IMR-90 (cell line): ENCODE measurements at regions not wholly inside any gene's neighbourhood (a gene's known extent, or its start where the extent isn't known, plus 50 kb on each side); places are given as distances from the start of the nearest gene placed in this dataset.

ENCODE experiments used
- ATAC-seq: fragments of 200-7000 bp; cut with Tn5 transposase; 2 replicates; pipeline ENCODE4 v1.9.1; 2020; ENCODE audit warnings: low read depth, mild to moderate bottlenecking, moderate library complexity
- BruUV-seq: library from RNA; stranded (reverse); fragments of 400-500 nt; replicated peaks from 2 replicates; lab custom pipeline; 2021; lab: Mats Ljungman, UMichigan
- CTCF ChIA-PET: fragments of 300-600 bp; formaldehyde crosslinking; extraction: SDS; loops from one replicate; lab custom pipeline; 2021; ENCODE audit warnings: antibody characterized with exemption; lab: Yijun Ruan, JAX
- POLR2A ChIA-PET: fragments of 300-600 bp; sonication (Branson Sonifier 250); formaldehyde crosslinking; loops from one replicate; lab custom pipeline; 2022; ENCODE audit warnings: antibody characterized with exemption; ENCODE audit not compliant: unreplicated experiment; lab: Charles Lee
- DNase-seq: peaks from one replicate; pipeline ENCODE4 v3.0.0; 2013
- H2AFZ ChIP-seq: replicated peaks from 2 replicates; pipeline ENCODE3; 2013; ENCODE audit warnings: low read length, mild to moderate bottlenecking; ENCODE audit not compliant: poor library complexity
- H2AK5ac ChIP-seq: 2 replicates; pipeline ENCODE4 v1.6.1; 2013; ENCODE audit warnings: low read depth, low read length, inconsistent platforms
- H2AK9ac ChIP-seq: replicated peaks from 2 replicates; pipeline ENCODE3; 2013; ENCODE audit warnings: mild to moderate bottlenecking, low read depth, low read length, moderate library complexity; ENCODE audit not compliant: poor library complexity
- H2BK120ac ChIP-seq: 2 replicates; pipeline ENCODE4 v1.6.1; 2013; ENCODE audit warnings: low read depth, low read length, inconsistent platforms
- H2BK15ac ChIP-seq: 3 replicates; pipeline ENCODE4 v1.6.1; 2013; ENCODE audit warnings: low read depth, low read length, inconsistent platforms
- H2BK20ac ChIP-seq: 2 replicates; pipeline ENCODE4 v1.6.1; 2013; ENCODE audit warnings: low read depth, mild to moderate bottlenecking, inconsistent platforms, low read length, moderate library complexity
- H2BK5ac ChIP-seq: 2 replicates; pipeline ENCODE4 v1.6.1; 2013; ENCODE audit warnings: mild to moderate bottlenecking, low read depth, low read length, inconsistent platforms; ENCODE audit not compliant: poor library complexity, severe bottlenecking
- H3K14ac ChIP-seq: replicated peaks from 2 replicates; pipeline ENCODE4 v1.6.1; 2013; ENCODE audit warnings: low read depth, low read length, inconsistent platforms
- H3K18ac ChIP-seq: 2 replicates; pipeline ENCODE4 v1.6.1; 2013; ENCODE audit warnings: low read depth, low read length, control low read depth
- H3K23ac ChIP-seq: 2 replicates; pipeline ENCODE4 v1.6.1; 2013; ENCODE audit warnings: low read depth, low read length, inconsistent platforms
- H3K27ac ChIP-seq: 2 replicates; pipeline ENCODE4 v1.5.1; 2013; ENCODE audit warnings: mild to moderate bottlenecking, control low read depth, low read length; ENCODE audit not compliant: insufficient read depth
- H3K27me3 ChIP-seq: 2 replicates; pipeline ENCODE4 v1.6.1; 2013; ENCODE audit warnings: low read length; ENCODE audit not compliant: control insufficient read depth, insufficient read depth
- H3K36me3 ChIP-seq: 2 replicates; pipeline ENCODE4 v1.6.1; 2013; ENCODE audit warnings: low read length, mixed read lengths; ENCODE audit not compliant: control insufficient read depth, insufficient read depth
- H3K4ac ChIP-seq: 2 replicates; pipeline ENCODE4 v1.6.1; 2013; ENCODE audit warnings: low read depth, low read length, inconsistent platforms
- H3K4me1 ChIP-seq: 2 replicates; pipeline ENCODE4 v1.6.1; 2013; ENCODE audit warnings: low read length, mixed read lengths; ENCODE audit not compliant: control insufficient read depth, insufficient read depth
- H3K4me2 ChIP-seq: 2 replicates; pipeline ENCODE4 v1.6.1; 2013; ENCODE audit warnings: low read depth, mild to moderate bottlenecking, control low read depth, low read length, moderate library complexity
- H3K4me3 ChIP-seq: 2 replicates; pipeline ENCODE4 v1.5.1; 2013; ENCODE audit warnings: low read depth, mild to moderate bottlenecking, control low read depth, low read length, moderate library complexity; ENCODE audit not compliant: insufficient read depth
- H3K56ac ChIP-seq: 2 replicates; pipeline ENCODE4 v1.6.1; 2013; ENCODE audit warnings: low read length, inconsistent platforms; ENCODE audit not compliant: insufficient read depth; ENCODE audit errors: extremely low read depth
- H3K79me1 ChIP-seq, 2 experiments: 2 replicates each; pipeline ENCODE4 v1.6.1; 2013; ENCODE audit warnings: low read length in 2 of 2, inconsistent platforms in 1 of 2, low read depth in 1 of 2
- H3K9ac ChIP-seq: 2 replicates; pipeline ENCODE4 v1.6.1; 2013; ENCODE audit warnings: low read depth, low read length, control low read depth
- H3K9me1 ChIP-seq: 2 replicates; pipeline ENCODE4 v1.6.1; 2013; ENCODE audit warnings: low read length, inconsistent platforms; ENCODE audit not compliant: insufficient read depth
- H3K9me3 ChIP-seq: 2 replicates; pipeline ENCODE4 v1.6.1; 2013; ENCODE audit warnings: low read length; ENCODE audit not compliant: control insufficient read depth, insufficient read depth
- H4K20me1 ChIP-seq: 2 replicates; pipeline ENCODE4 v1.6.1; 2013; ENCODE audit warnings: low read length, inconsistent platforms; ENCODE audit not compliant: insufficient read depth
- H4K5ac ChIP-seq: 2 replicates; pipeline ENCODE4 v1.6.1; 2013; ENCODE audit warnings: mild to moderate bottlenecking, low read depth, low read length, control low read depth
- H4K8ac ChIP-seq, 2 experiments: 2 replicates each; pipeline ENCODE4 v1.6.1; 2013; ENCODE audit warnings: low read depth in 2 of 2, low read length in 2 of 2, control low read depth in 1 of 2, inconsistent platforms in 1 of 2
- H4K91ac ChIP-seq: 2 replicates; pipeline ENCODE4 v1.6.1; 2013; ENCODE audit warnings: low read depth, low read length, inconsistent platforms; ENCODE audit not compliant: insufficient read depth
- BHLHE40 ChIP-seq: fragments of 150-350 bp; IDR thresholded peaks from 2 replicates; pipeline ENCODE4 v1.6.1; 2016; ENCODE audit warnings: mild to moderate bottlenecking, low read depth, low read length
- CEBPB ChIP-seq: IDR thresholded peaks from 2 replicates; pipeline ENCODE4 v1.6.1; 2012; ENCODE audit warnings: low read depth, low read length, improper control_type of control experiment
- CHD1 ChIP-seq: IDR thresholded peaks from 2 replicates; pipeline ENCODE4 v1.6.1; 2012; ENCODE audit warnings: low read depth, low read length, improper control_type of control experiment
- FOS ChIP-seq: fragments of 150-350 bp; IDR thresholded peaks from 2 replicates; pipeline ENCODE4 v1.6.1; 2016; ENCODE audit warnings: low read depth, low read length
- MAFK ChIP-seq: IDR thresholded peaks from 2 replicates; pipeline ENCODE4 v1.6.1; 2012; ENCODE audit warnings: low read depth, low read length, improper control_type of control experiment
- MAZ ChIP-seq: IDR thresholded peaks from 2 replicates; pipeline ENCODE4 v1.6.1; 2012; ENCODE audit warnings: low read depth, mild to moderate bottlenecking, low read length, improper control_type of control experiment, moderate library complexity, borderline replicate concordance
- MXI1 ChIP-seq: IDR thresholded peaks from 2 replicates; pipeline ENCODE4 v1.6.1; 2012; ENCODE audit warnings: low read depth, mild to moderate bottlenecking, low read length, moderate library complexity, borderline replicate concordance
- POLR2A ChIP-seq: IDR thresholded peaks from 2 replicates; pipeline ENCODE4 v1.6.1; 2012; ENCODE audit warnings: mild to moderate bottlenecking, low read depth, low read length
- RAD21 ChIP-seq: IDR thresholded peaks from 2 replicates; pipeline ENCODE4 v1.6.1; 2012; ENCODE audit warnings: low read length, improper control_type of control experiment
- RCOR1 ChIP-seq: IDR thresholded peaks from 2 replicates; pipeline ENCODE4 v1.6.1; 2012; ENCODE audit warnings: mild to moderate bottlenecking, low read length, improper control_type of control experiment; ENCODE audit not compliant: insufficient replicate concordance
- RFX5 ChIP-seq: IDR thresholded peaks from 2 replicates; pipeline ENCODE4 v1.8.0; 2012; ENCODE audit warnings: low read depth, mild to moderate bottlenecking, low read length, moderate library complexity
- SMC3 ChIP-seq: fragments of 150-350 bp; IDR thresholded peaks from 2 replicates; pipeline ENCODE4 v1.6.1; 2016; ENCODE audit warnings: low read depth, mild to moderate bottlenecking, antibody characterized with exemption, low read length, moderate library complexity
- WGBS, 2 experiments: methylation state at CpG; one replicate each; pipeline versions ENCODE4 v1.1.5 to v1.1.7; 2013; ENCODE audit warnings: missing lambda C conversion rate in 2 of 2; ENCODE audit not compliant: insufficient read length in 1 of 2; ENCODE audit errors: extremely low coverage in 2 of 2; 5-methylcytosine and 5-hydroxymethylcytosine counted together
- dilution Hi-C: fragments of 300-500 bp; cut with HindIII; formaldehyde crosslinking; loops from one replicate; pipeline ENCODE4 v1.14.3; 2018; ENCODE audit warnings: low sequenced_read_pairs; ENCODE audit not compliant: unreplicated experiment
- in situ Hi-C: fragments of 300-500 bp; cut with MboI; formaldehyde crosslinking; loops from 3 replicates; pipeline ENCODE4 v1.14.3; 2019; ENCODE audit warnings: low sequenced_read_pairs, inconsistent platforms, mixed read lengths
- intact Hi-C: fragments of 100-400 bp; cut with micrococcal nuclease; formaldehyde crosslinking; loops from 2 replicates; pipeline ENCODE4 v1.10.0; 2022
- TF ChIP-seq, protein P1 (sequence below): conservative IDR thresholded peaks from 2 replicates; pipeline ENCODE4 v1.5.1; 2012; ENCODE audit warnings: mild to moderate bottlenecking, low read depth, low read length, improper control_type of control experiment

DNA sequence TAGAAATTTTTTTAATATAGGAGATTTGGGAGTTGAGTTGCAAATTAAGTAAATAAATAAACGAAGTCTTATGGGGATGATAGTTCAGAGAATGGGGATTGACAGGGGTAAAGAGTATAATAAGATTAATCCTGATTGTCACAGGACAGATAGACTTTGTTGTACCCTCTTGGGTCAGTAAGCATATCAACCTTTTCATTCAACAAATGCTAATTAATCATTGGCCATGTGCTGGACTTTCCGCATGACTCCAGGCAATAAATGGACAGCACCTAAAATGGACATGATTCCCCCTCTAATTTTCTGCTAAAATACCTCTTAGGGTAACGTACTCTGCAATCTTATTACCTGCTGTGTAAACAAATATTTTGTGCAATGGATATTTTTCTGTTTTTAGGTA lies 1331.1 kb upstream of the ADGRL3 start:
- Histone ChIP-seq H3K4me3 (no peak overlapping the region), H2BK5ac (no peak overlapping the region), H3K9ac (no peak overlapping the region), H3K23ac (no peak overlapping the region), H2BK20ac (no peak overlapping the region), H3K9me1 (no peaks in the 10 kb centered on the region), H4K8ac (no peak overlapping the region), H2BK120ac (no peak overlapping the region), H3K4me2 (no peak overlapping the region), H3K4me1 (no peaks in the 10 kb centered on the region), H3K4ac (no peak overlapping the region), H4K91ac (no peak overlapping the region), H2AK9ac (no peak overlapping the region), H3K36me3 (no peaks in the 10 kb centered on the region), H4K5ac (no peak overlapping the region), H3K56ac (no peak overlapping the region), H3K27ac (no peak overlapping the region), H3K18ac (no peak overlapping the region), H2AFZ (no peak overlapping the region), H3K14ac (no peak overlapping the region), H3K79me1 (no peaks in the 10 kb centered on the region), H3K9me3 (peaks cover 2% of the 10 kb centered on the region), H4K20me1 (no peaks in the 10 kb centered on the region), H3K27me3 (no peaks in the 10 kb centered on the region), H2AK5ac (no peak overlapping the region), H2BK15ac (no peak overlapping the region)
- CTCF ChIA-PET: no interaction called here
- POLR2A ChIA-PET: no interaction called here
- intact Hi-C loops (loop anchor here (5.0 kb wide), 1 partner anchor 103 kb away; no protein-coding TSS in a partner anchor), in situ Hi-C loops (no loop called here), dilution Hi-C loops (no loop called here)
- no peak for TF ChIP-seq POLR2A
- TF ChIP-seq, protein P1, sequence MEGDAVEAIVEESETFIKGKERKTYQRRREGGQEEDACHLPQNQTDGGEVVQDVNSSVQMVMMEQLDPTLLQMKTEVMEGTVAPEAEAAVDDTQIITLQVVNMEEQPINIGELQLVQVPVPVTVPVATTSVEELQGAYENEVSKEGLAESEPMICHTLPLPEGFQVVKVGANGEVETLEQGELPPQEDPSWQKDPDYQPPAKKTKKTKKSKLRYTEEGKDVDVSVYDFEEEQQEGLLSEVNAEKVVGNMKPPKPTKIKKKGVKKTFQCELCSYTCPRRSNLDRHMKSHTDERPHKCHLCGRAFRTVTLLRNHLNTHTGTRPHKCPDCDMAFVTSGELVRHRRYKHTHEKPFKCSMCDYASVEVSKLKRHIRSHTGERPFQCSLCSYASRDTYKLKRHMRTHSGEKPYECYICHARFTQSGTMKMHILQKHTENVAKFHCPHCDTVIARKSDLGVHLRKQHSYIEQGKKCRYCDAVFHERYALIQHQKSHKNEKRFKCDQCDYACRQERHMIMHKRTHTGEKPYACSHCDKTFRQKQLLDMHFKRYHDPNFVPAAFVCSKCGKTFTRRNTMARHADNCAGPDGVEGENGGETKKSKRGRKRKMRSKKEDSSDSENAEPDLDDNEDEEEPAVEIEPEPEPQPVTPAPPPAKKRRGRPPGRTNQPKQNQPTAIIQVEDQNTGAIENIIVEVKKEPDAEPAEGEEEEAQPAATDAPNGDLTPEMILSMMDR: no peak
- TF ChIP-seq MAZ: no peak
- TF ChIP-seq BHLHE40: no peak
- no peak for TF ChIP-seq SMC3
- no peak for TF ChIP-seq CEBPB
- TF ChIP-seq MXI1: no peak
- no peak for TF ChIP-seq RFX5
- TF ChIP-seq FOS: no peak
- TF ChIP-seq RCOR1: no peak
- TF ChIP-seq MAFK: no peak
- TF ChIP-seq CHD1: no peak
- TF ChIP-seq RAD21: no peak
- WGBS, 2 experiments: 100% methylated on average over 1 of the region's 3 CpGs
- DNase-seq (no peak), ATAC-seq (no peak)
- no TSS peak for BruUV-seq
